B cell (primary cell): ENCODE measurements at regions not wholly inside any gene's neighbourhood (a gene's known extent, or its start where the extent isn't known, plus 50 kb on each side); places are given as distances from the start of the nearest gene placed in this dataset.

ENCODE experiments used
- ATAC-seq: fragments of 200-7000 bp; cut with Tn5 transposase; one replicate; pipeline ENCODE4 v1.10.0; 2021; ENCODE audit warnings: low read depth, mild to moderate bottlenecking, moderate number of reproducible peaks, moderate library complexity
- CTCF ChIA-PET: fragments of 350-600 bp; sonication (Branson Sonifier 250); formaldehyde crosslinking; loops from one replicate; lab custom pipeline; 2021; ENCODE audit warnings: antibody characterized with exemption, inconsistent platforms; lab: Charles Lee
- POLR2A ChIA-PET: fragments of 350-600 bp; sonication (Branson Sonifier 250); formaldehyde crosslinking; loops from one replicate; lab custom pipeline; 2021; ENCODE audit warnings: antibody characterized with exemption; lab: Charles Lee
- DNase-seq: peaks from one replicate; pipeline ENCODE4 v3.0.0; 2013
- H2AFZ ChIP-seq: 2 replicates; pipeline ENCODE4 v1.6.1; 2012; ENCODE audit warnings: mild to moderate bottlenecking, low read depth, low read length; ENCODE audit not compliant: insufficient read depth, poor library complexity, severe bottlenecking
- H3K27ac ChIP-seq, 2 donors: 1 replicate in 1 of 2; 2 replicates in 1 of 2; pipeline ENCODE4 v1.5.1; 2012 to 2013; ENCODE audit warnings: low read length in 2 of 2, mild to moderate bottlenecking in 2 of 2, moderate library complexity in 1 of 2
- H3K27me3 ChIP-seq, 4 experiments: fragments of 200-600 bp in 1 of 4; sonication (generic) in 1 of 4; replicated peaks in 1 of 4; 1 replicate in 2 of 4; 2 replicates in 2 of 4; pipeline versions ENCODE4 v1.6.1 to v1.7.0; 2013 to 2016; ENCODE audit warnings: low read length in 3 of 4, mild to moderate bottlenecking in 2 of 4, mixed read lengths in 1 of 4, moderate library complexity in 1 of 4; ENCODE audit not compliant: insufficient read depth in 4 of 4, control insufficient read depth in 3 of 4; ENCODE audit errors: control extremely low read depth in 1 of 4
- H3K36me3 ChIP-seq, 2 experiments: replicated peaks in 1 of 2; 1 replicate in 1 of 2; 2 replicates in 1 of 2; pipeline versions ENCODE4 v1.6.1 to v1.7.1; 2013; ENCODE audit warnings: low read length in 1 of 2; ENCODE audit not compliant: insufficient read depth in 2 of 2, control insufficient read depth in 1 of 2; ENCODE audit errors: control extremely low read depth in 1 of 2, extremely low read depth in 1 of 2
- H3K4me1 ChIP-seq, 2 donors: fragments of 200-600 bp in 1 of 2; sonication (generic) in 1 of 2; 1 replicate in 1 of 2; 2 replicates in 1 of 2; pipeline versions ENCODE4 v1.5.1 to v1.6.1; 2013 to 2017; ENCODE audit warnings: low read length in 2 of 2; ENCODE audit not compliant: control insufficient read depth in 2 of 2, insufficient read depth in 2 of 2
- H3K4me2 ChIP-seq: replicated peaks from 2 replicates; pipeline ENCODE3; 2012; ENCODE audit warnings: mild to moderate bottlenecking, low read depth, low read length; ENCODE audit not compliant: poor library complexity, severe bottlenecking
- H3K4me3 ChIP-seq, 5 experiments: fragments of 200-600 bp in 1 of 5; sonication (generic) in 1 of 5; 1 replicate in 3 of 5; 2 replicates in 2 of 5; pipeline versions ENCODE4 v1.5.1 to v1.7.0; 2011 to 2016; ENCODE audit warnings: low read length in 4 of 5, mild to moderate bottlenecking in 4 of 5, low read depth in 2 of 5, control low read depth in 1 of 5, moderate library complexity in 1 of 5; ENCODE audit not compliant: insufficient read depth in 1 of 5; ENCODE audit errors: control extremely low read depth in 1 of 5, extremely low read depth in 1 of 5
- H3K79me2 ChIP-seq: fragments of 200-600 bp; sonication (generic); one replicate; pipeline ENCODE4 v1.6.0; 2016; ENCODE audit warnings: low read length; ENCODE audit not compliant: control insufficient read depth, insufficient read depth
- H3K9ac ChIP-seq: fragments of 200-600 bp; sonication (generic); 2 replicates; pipeline ENCODE4 v1.6.1; 2017; ENCODE audit warnings: mild to moderate bottlenecking, low read length, moderate library complexity
- H3K9me3 ChIP-seq, 3 donors: one replicate each; pipeline versions ENCODE4 v1.6.1 to v1.7.1; 2013; ENCODE audit warnings: low read length in 2 of 3; ENCODE audit not compliant: control insufficient read depth in 2 of 3, insufficient read depth in 1 of 3; ENCODE audit errors: control extremely low read depth in 1 of 3
- H4K20me1 ChIP-seq: 2 replicates; pipeline ENCODE4 v1.6.0; 2012; ENCODE audit warnings: mild to moderate bottlenecking, low read length; ENCODE audit not compliant: insufficient read depth, control insufficient read depth, poor library complexity, severe bottlenecking
- H3K27ac Mint-ChIP-seq: one replicate; pipeline ENCODE4 v1.8.0; 2021; ENCODE audit warnings: mixed read lengths
- H3K27me3 Mint-ChIP-seq: one replicate; pipeline ENCODE4 v1.8.0; 2021; ENCODE audit warnings: mixed read lengths
- H3K4me1 Mint-ChIP-seq: one replicate; pipeline ENCODE4 v1.8.0; 2021; ENCODE audit warnings: mixed read lengths
- H3K4me3 Mint-ChIP-seq: one replicate; pipeline ENCODE4 v1.8.0; 2021; ENCODE audit warnings: mixed read lengths
- H3K9me3 Mint-ChIP-seq: one replicate; pipeline ENCODE4 v1.8.0; 2022; ENCODE audit warnings: mixed read lengths; ENCODE audit not compliant: insufficient read depth
- CTCF ChIP-seq: fragments of 200-600 bp; IDR thresholded peaks from one replicate; pipeline ENCODE4 v1.8.0; 2022; ENCODE audit warnings: antibody characterized with exemption, mild to moderate bottlenecking
- EZH2 ChIP-seq: IDR thresholded peaks from 2 replicates; pipeline ENCODE4 v1.6.1; 2012; ENCODE audit warnings: borderline replicate concordance, low read depth, mild to moderate bottlenecking, moderate library complexity, low read length; ENCODE audit not compliant: insufficient read depth, poor library complexity, severe bottlenecking
- WGBS: methylation state at CpG from one replicate; pipeline ENCODE4 v1.1.5; 2013; ENCODE audit warnings: missing lambda C conversion rate; ENCODE audit not compliant: insufficient coverage; 5-methylcytosine and 5-hydroxymethylcytosine counted together
- intact Hi-C: fragments of 100-400 bp; cut with micrococcal nuclease; formaldehyde crosslinking; loops from one replicate; pipeline ENCODE4 v1.10.0; 2022

GRCh38 chrX:140354431-140355120 is 150.3 kb downstream of the SOX3 start:
- TF ChIP-seq EZH2 (no peak), CTCF (no peak)
- Histone ChIP-seq H3K4me3 (no peak overlapping the region), H3K4me1 (no peaks in the 10 kb centered on the region), H3K9me3 (no peaks in the 10 kb centered on the region), H3K79me2 (no peaks in the 10 kb centered on the region), H3K27ac (no peak overlapping the region), H3K27me3 (no peaks in the 10 kb centered on the region), H2AFZ (no peak overlapping the region), H4K20me1 (no peaks in the 10 kb centered on the region), H3K36me3 (no peaks in the 10 kb centered on the region), H3K9ac (no peak overlapping the region), H3K4me2 (no peak overlapping the region)
- ChIA-PET POLR2A (no interaction called here), CTCF (no interaction called here)
- Mint-ChIP-seq H3K4me3 (no peak overlapping the region), H3K9me3 (no peaks in the 10 kb centered on the region), H3K27ac (no peak overlapping the region), H3K4me1 (no peaks in the 10 kb centered on the region), H3K27me3 (no peaks in the 10 kb centered on the region)
- intact Hi-C loops = no loop called here
- ATAC-seq (no peak), DNase-seq (no peak)
- WGBS = no CpG with 5 or more reads among the region's 3 CpGs

- H3K27ac ChIP-seq = no peak overlapping the region
- ChIA-PET POLR2A (no interaction called here), CTCF (no interaction called here)
- no peaks in the 10 kb centered on the region for H3K27me3 ChIP-seq
- 40% methylated on average over 1 of the region's 1 CpG for WGBS
- H3K4me3 ChIP-seq = no peak overlapping the region
- intact Hi-C loops = no loop called here
- H3K79me2 ChIP-seq = no peaks in the 10 kb centered on the region
- H3K9me3 ChIP-seq = no peaks in the 10 kb centered on the region
- no peaks in the 10 kb centered on the region for H3K36me3 ChIP-seq
- H3K9ac ChIP-seq = no peak overlapping the region
- no peak overlapping the region for H3K4me2 ChIP-seq
- no peak for TF ChIP-seq EZH2
- TF ChIP-seq CTCF = no peak
- H3K27me3 Mint-ChIP-seq = no peaks in the 10 kb centered on the region
- DNase-seq (no peak), ATAC-seq (no peak)
- no peak overlapping the region for H3K27ac Mint-ChIP-seq
- no peaks in the 10 kb centered on the region for H3K4me1 Mint-ChIP-seq
- no peak overlapping the region for H3K4me3 Mint-ChIP-seq
- H4K20me1 ChIP-seq = no peaks in the 10 kb centered on the region
- H3K4me1 ChIP-seq = no peaks in the 10 kb centered on the region
- H2AFZ ChIP-seq = no peak overlapping the region
- H3K9me3 Mint-ChIP-seq = no peaks in the 10 kb centered on the region
Observed at GRCh38 chrX:140346729-140347128, 158.1 kb downstream of the SOX3 start.
